ENCODE measurements at regions not wholly inside any gene's neighbourhood (a gene's known extent, or its start where the extent isn't known, plus 50 kb on each side); places are given as distances from the start of the nearest gene placed in this dataset.

GRCh38 chr13:104750377-104750776 lies 1684.2 kb upstream of the SLC10A2 start:
- Mint-ChIP-seq H3K4me1 (ENCODE audit: low read depth) (no peaks in the 10 kb centered on the region), H3K9me3 (ENCODE audit: low read depth) (no peaks in the 10 kb centered on the region), H3K36me3 (ENCODE audit: low read depth) (no peaks in the 10 kb centered on the region), H3K27me3 (ENCODE audit: low read depth) (no peaks in the 10 kb centered on the region), H3K4me3 (ENCODE audit: unreplicated experiment) (no peak overlapping the region), H3K27ac (ENCODE audit: unreplicated experiment) (no peak overlapping the region)
- no peak for DNase-seq (ENCODE audit: low spot score)
- TF ChIP-seq CTCF (IDR thresholded peaks at IDR 0.05): no peak

- Mint-ChIP-seq H3K27me3 (ENCODE audit: low read depth) (no peaks in the 10 kb centered on the region), H3K36me3 (ENCODE audit: low read depth) (no peaks in the 10 kb centered on the region), H3K27ac (ENCODE audit: unreplicated experiment) (no peak overlapping the region), H3K9me3 (ENCODE audit: low read depth) (no peaks in the 10 kb centered on the region), H3K4me1 (ENCODE audit: low read depth) (no peaks in the 10 kb centered on the region), H3K4me3 (ENCODE audit: unreplicated experiment) (no peak overlapping the region)
- TF ChIP-seq CTCF (IDR thresholded peaks at IDR 0.05): no peak
- no peak for DNase-seq (ENCODE audit: low spot score)
These were observed 1674.5 kb upstream of the SLC10A2 start for GRCh38 chr13:104740641-104741222.

GRCh38 chr13:104737713-104738112 lies 1671.5 kb upstream of the SLC10A2 start:
- H3K36me3 Mint-ChIP-seq (ENCODE audit: low read depth): no peaks in the 10 kb centered on the region
- H3K4me1 Mint-ChIP-seq (ENCODE audit: low read depth): no peaks in the 10 kb centered on the region
- TF ChIP-seq CTCF (IDR thresholded peaks at IDR 0.05): no peak
- no peaks in the 10 kb centered on the region for H3K27me3 Mint-ChIP-seq (ENCODE audit: low read depth)
- DNase-seq (ENCODE audit: low spot score): no peak
- no peaks in the 10 kb centered on the region for H3K9me3 Mint-ChIP-seq (ENCODE audit: low read depth)
- H3K4me3 Mint-ChIP-seq (ENCODE audit: unreplicated experiment): no peak overlapping the region
- H3K27ac Mint-ChIP-seq (ENCODE audit: unreplicated experiment): no peak overlapping the region

GRCh38 chr13:104733427-104733826 lies 1667.2 kb upstream of the SLC10A2 start:
- no peaks in the 10 kb centered on the region for H3K27me3 Mint-ChIP-seq (ENCODE audit: low read depth)
- no peak overlapping the region for H3K4me3 Mint-ChIP-seq (ENCODE audit: unreplicated experiment)
- H3K36me3 Mint-ChIP-seq (ENCODE audit: low read depth): no peaks in the 10 kb centered on the region
- no peak for TF ChIP-seq CTCF (IDR thresholded peaks at IDR 0.05)
- no peaks in the 10 kb centered on the region for H3K4me1 Mint-ChIP-seq (ENCODE audit: low read depth)
- DNase-seq (ENCODE audit: low spot score): no peak
- no peaks in the 10 kb centered on the region for H3K9me3 Mint-ChIP-seq (ENCODE audit: low read depth)
- no peak overlapping the region for H3K27ac Mint-ChIP-seq (ENCODE audit: unreplicated experiment)

GRCh38 chr13:104715111-104715510 lies 1648.9 kb upstream of the SLC10A2 start:
- Mint-ChIP-seq H3K9me3 (ENCODE audit: low read depth) (no peaks in the 10 kb centered on the region), H3K4me3 (ENCODE audit: unreplicated experiment) (no peak overlapping the region), H3K4me1 (ENCODE audit: low read depth) (no peaks in the 10 kb centered on the region), H3K27ac (ENCODE audit: unreplicated experiment) (no peak overlapping the region), H3K36me3 (ENCODE audit: low read depth) (no peaks in the 10 kb centered on the region), H3K27me3 (ENCODE audit: low read depth) (no peaks in the 10 kb centered on the region)
- TF ChIP-seq CTCF (IDR thresholded peaks at IDR 0.05): no peak
- no peak for DNase-seq (ENCODE audit: low spot score)

All from chondrocyte (in vitro differentiated cells).